ENCODE measurements at regions not wholly inside any gene's neighbourhood (a gene's known extent, or its start where the extent isn't known, plus 50 kb on each side); places are given as distances from the start of the nearest gene placed in this dataset.

- DNase-seq = no peak
These were observed 143.2 kb downstream of the C9orf152 start for GRCh38 chr9:110064803-110065202.

GRCh38 chr9:110065532-110065931 lies 142.4 kb downstream of the C9orf152 start:
- no peak for DNase-seq

GRCh38 chr9:110066929-110067716 lies 140.8 kb downstream of the C9orf152 start:
- no peak for DNase-seq

- no peak for DNase-seq
These were observed 139.7 kb downstream of the C9orf152 start for GRCh38 chr9:110068212-110068611.

GRCh38 chr9:110069326-110070248 lies 138.4 kb downstream of the C9orf152 start:
- DNase-seq = peak; percentile 77

- no peak for DNase-seq
These were observed 135.2 kb downstream of the C9orf152 start for GRCh38 chr9:110072597-110073355.

GRCh38 chr9:110073356-110073905 lies 134.5 kb downstream of the C9orf152 start:
- DNase-seq = no peak

GRCh38 chr9:110076894-110077725 lies 130.8 kb downstream of the C9orf152 start:
- DNase-seq = no peak

- DNase-seq = peak; percentile 75
These were observed 130.0 kb downstream of the C9orf152 start for GRCh38 chr9:110077925-110078324.

GRCh38 chr9:110078604-110079003 lies 129.4 kb downstream of the C9orf152 start:
- DNase-seq = no peak

- DNase-seq = peak; percentile 10
These were observed 126.6 kb downstream of the C9orf152 start for GRCh38 chr9:110081395-110081794.

- no peak for DNase-seq
These were observed 124.1 kb downstream of the C9orf152 start for GRCh38 chr9:110083866-110084265.

- no peak for DNase-seq
These were observed 121.4 kb downstream of the C9orf152 start for GRCh38 chr9:110086537-110086936.

GRCh38 chr9:110087605-110088004 lies 120.4 kb downstream of the C9orf152 start:
- DNase-seq = no peak

GRCh38 chr9:110088099-110088498 lies 119.9 kb downstream of the C9orf152 start:
- DNase-seq = no peak

GRCh38 chr9:110089681-110090370 lies 118.1 kb downstream of the C9orf152 start:
- no peak for DNase-seq

GRCh38 chr9:110092792-110093191 lies 115.2 kb downstream of the C9orf152 start:
- DNase-seq = no peak

- no peak for DNase-seq
These were observed 114.5 kb downstream of the C9orf152 start for GRCh38 chr9:110093417-110093816.

GRCh38 chr9:110093871-110094270 lies 114.1 kb downstream of the C9orf152 start:
- no peak for DNase-seq

GRCh38 chr9:110095161-110095595 lies 112.8 kb downstream of the C9orf152 start:
- DNase-seq = peak; percentile 50

- DNase-seq = no peak
These were observed 112.2 kb downstream of the C9orf152 start for GRCh38 chr9:110095776-110096175.

All from skin of body (tissue), 1 donor.